HG02642 (cell line): ENCODE measurements at regions not wholly inside any gene's neighbourhood (a gene's known extent, or its start where the extent isn't known, plus 50 kb on each side); places are given as distances from the start of the nearest gene placed in this dataset.
"Not testable (repeated sequence)": the region's sequence is repeated elsewhere in the genome, so short reads cannot be mapped to it uniquely, and the experiment has no call there.

Experiments used
- ATAC-seq: cut with Tn5 transposase; IDR thresholded peaks from one replicate; pipeline ENCODE4 v1.9.1; 2021; ENCODE audit warnings: mild to moderate bottlenecking; ENCODE audit not compliant: unreplicated experiment, poor library complexity

DNA sequence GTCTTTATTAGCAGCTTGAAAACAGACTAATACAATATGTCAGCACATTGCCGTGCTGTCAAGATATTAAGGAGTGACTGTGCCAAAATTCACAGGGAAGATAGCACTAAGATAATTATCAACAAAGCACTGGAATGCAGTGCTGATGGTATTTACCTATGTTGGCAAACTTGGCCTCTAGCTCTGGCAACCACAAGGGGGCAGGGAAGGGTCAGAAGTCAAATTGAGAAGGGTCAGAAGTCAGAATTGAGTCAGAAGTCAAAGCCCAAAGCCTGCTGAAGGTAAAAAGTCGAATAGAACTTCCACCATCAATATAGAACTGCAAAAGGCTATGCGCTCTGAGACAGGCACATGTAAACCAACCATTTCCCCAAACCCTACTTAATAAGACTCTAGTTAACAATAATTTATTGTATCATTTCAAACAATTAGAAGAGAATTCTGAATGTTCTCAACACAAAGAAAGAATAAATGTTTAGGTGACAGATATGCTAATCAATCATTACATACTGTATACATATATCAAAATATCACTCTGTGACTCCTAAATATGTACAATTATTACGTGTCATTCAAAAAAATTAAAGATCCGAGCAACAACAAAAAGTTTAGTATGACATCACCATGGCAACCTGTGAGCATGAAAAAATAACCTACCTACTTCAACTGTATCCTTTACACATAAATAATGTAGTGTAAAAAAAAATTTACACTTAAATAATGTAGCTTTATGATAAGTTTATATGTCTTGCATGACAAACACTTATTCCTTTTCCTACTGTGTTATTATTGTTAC lies 916.1 kb downstream of the KCNJ2 start:
- ATAC-seq, result no peak

DNA sequence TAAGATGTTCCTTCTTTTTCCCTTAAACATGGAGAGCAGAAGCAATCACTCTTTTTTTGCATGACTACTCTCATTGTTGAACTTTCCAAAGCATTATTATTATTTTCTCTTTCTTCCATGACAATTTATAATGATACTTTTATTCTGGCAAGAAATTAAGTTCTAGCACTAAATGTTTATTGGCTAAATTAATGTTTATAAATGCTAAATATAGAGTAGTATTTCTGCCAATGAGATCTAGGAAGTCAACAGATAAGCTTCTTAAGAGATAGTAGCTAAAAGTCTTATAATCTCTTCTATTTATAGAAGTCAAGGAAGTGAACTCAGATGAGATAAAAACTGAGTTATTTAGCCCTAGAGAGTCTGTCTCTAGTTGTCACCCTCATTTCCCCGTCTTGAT lies 920.1 kb downstream of the KCNJ2 start:
- ATAC-seq, result no peak

GRCh38 chr17:71098071-71098470 lies 928.7 kb downstream of the KCNJ2 start:
- no peak for ATAC-seq

- ATAC-seq, result no peak
Measured at GRCh38 chr17:71099003-71099714, 929.8 kb downstream of the KCNJ2 start.

DNA sequence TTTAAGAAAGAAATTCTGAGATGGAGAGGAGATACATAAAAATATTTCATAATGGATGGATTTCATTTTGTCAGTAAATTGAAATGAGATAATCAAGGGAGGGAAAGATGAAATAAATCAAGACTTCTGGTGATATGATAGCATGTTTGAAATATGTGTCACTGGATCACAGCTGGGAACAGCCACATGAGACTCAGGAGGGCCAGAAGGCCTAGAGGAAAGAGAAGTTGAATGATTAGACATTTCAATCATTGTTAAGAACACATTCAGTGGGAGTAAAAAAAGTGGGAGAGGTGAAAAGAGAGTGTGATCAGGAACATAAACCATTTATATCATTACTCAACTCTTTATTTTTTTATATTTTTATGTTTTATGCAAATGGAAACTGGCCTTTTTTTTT lies 933.4 kb downstream of the KCNJ2 start:
- ATAC-seq, result no peak

DNA sequence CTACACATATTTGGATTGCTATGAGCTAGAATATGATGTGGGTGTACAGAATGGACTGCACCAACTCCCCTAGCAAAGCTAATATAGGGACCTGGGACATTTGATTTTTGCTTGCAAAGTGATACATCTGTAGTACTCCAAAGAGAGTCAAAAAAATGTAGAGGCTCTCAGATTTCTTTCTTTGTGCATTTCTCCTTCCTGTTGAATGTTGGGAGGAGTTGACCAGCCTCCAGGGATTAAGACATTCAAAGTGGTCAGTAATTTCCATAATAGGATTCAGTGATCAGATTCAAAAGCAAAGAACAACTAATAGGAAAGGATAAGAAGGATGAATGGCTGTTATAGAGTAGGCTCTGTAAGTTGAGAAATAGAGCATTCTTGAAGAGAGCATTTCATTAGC lies 934.9 kb downstream of the KCNJ2 start:
- no peak for ATAC-seq

DNA sequence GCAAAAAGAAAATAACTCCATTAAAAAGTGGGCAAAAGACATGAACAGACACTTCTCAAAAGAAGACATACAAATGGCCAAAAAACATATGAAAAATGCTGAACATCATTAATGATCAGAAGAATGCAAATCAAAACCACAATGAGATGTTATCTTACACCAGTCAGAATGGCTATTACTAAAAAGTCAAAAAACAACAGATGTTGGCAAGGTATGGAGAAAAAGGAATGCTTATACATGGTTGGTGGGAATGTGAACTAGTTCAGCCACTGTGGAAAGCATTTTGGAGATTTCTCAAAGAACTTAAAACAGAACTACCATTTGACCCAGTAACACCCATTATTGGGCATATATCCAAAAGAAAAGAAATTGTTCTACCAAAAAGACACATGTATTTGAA lies 936.7 kb downstream of the KCNJ2 start:
- not testable (repeated sequence) for ATAC-seq

DNA sequence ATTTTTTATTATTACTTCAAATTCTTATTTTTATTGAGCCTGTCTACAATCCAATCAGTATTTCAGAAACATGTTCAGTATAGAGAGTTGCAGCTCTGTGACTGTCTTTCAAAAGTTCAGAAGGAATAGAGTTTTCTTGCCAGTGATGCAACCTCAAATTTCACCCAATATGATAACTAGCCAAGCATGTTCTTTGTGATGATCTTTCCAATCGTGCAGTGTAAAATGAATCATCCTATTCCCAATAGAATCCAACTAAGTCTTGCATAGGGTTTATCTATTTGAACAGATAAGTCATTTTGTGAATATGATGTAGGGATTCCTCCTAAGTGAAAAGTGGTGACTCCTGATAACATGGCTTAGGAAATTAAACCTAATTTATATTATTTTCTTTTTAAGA lies 937.8 kb downstream of the KCNJ2 start:
- ATAC-seq, result no peak

DNA sequence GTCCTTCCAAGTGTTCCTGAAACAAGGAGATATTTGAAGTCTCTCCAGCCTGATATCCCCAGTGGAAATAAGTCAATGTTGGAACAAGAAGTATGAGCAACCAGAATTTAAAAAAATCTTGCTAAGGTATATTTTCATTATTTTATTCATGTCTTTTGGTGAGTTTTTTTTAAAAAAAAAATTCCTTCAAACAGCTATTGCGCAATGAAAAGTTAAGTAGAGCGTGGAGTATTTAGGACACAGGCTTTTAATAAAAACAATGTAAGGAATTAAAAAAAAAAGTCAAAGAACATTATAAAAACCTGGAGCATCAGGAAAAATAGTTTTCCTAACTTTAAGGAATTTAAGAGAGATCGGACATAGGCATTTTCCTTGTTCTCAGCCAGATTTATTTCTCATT lies 940.4 kb downstream of the KCNJ2 start:
- no peak for ATAC-seq

- ATAC-seq, result no peak
Measured at GRCh38 chr17:71110326-71110725, 941.0 kb downstream of the KCNJ2 start.

- no peak for ATAC-seq
Measured at GRCh38 chr17:71111460-71111859, 942.1 kb downstream of the KCNJ2 start.

DNA sequence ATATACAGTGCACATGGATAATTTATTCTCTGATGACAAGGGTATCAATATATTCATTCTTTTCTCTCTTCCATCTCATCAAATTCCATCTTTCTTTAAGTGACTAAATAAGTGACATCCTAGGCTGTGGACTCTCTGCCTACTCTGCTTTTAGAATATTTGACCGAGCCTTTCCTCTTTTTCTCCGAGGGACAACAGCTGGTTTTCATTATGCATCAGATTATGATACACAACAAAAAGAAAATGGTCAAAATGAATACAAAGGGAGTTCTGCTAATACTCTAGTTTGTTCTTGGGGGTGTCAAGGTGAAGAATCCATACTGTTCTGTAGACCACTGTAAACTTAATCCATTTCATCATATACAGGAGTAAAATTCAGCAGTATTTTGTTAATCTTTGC lies 942.6 kb downstream of the KCNJ2 start:
- no peak for ATAC-seq

GRCh38 chr17:71113347-71113746 lies 944.0 kb downstream of the KCNJ2 start:
- ATAC-seq, result no peak

GRCh38 chr17:71114911-71115668 lies 945.8 kb downstream of the KCNJ2 start:
- ATAC-seq, result no peak

- no peak for ATAC-seq
Measured at GRCh38 chr17:71115669-71115972, 946.3 kb downstream of the KCNJ2 start.

- ATAC-seq, result no peak
Measured at GRCh38 chr17:71117466-71117865, 948.1 kb downstream of the KCNJ2 start.

DNA sequence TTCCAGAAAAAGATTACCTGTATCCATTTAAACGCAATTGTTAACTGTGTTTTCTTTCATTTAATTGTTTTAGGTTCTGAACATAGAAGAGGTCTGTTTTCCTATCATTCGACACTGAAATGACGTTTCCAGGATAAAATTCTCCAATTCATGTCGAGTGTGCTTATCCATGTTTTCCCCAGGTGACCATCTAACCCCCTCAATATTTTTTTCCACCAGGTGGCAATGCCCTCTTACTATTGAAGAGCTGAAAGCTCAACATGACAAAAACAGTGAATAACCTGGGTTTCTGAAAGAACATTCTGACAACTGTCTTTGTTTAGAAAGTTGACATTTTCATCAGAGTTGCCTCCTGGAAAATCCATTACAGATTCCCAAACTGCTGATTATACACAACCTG lies 948.7 kb downstream of the KCNJ2 start:
- ATAC-seq, result no peak

DNA sequence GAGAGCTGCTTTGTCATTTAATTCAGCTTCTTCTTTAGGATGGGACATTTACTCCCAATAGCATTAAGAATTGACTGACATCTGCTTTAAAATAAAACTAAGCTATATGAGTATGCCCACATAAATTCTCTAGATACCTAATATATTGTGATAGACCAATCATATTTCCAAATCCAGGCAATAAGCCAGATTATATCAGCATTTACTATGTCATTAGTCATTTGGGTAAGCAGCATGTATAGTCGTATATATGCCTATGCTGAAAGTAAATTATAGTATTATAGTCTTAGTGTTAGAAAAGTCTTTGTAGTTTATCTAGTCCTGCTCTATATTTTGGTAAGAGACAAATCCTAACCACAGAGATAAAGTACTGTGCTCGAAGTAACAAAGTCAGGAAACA lies 958.1 kb downstream of the KCNJ2 start:
- no peak for ATAC-seq

- no peak for ATAC-seq
Measured at GRCh38 chr17:71142333-71142732, 973.0 kb downstream of the KCNJ2 start.

DNA sequence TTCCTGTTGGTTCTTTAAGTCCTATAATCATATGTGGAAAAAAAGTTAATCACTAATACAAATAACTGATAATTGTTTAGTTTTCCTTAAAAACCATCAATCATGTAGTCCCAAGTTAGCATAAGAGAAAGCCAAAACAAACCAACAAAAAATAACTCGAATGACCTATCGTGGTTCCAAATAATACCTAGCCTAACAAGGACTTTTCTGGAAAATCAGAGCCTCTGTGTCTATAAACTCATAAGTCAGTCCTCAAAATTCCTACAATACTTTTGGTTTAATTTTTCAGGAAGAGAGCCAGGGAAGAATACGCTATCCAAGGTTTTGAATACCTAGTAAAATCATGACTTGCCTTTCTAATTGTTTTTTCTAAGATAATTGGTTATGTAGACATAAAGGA lies 975.3 kb upstream of the SOX9 start:
- no peak for ATAC-seq

GRCh38 chr17:71147906-71148305 lies 972.9 kb upstream of the SOX9 start:
- ATAC-seq, result no peak
